GM19395 (cell line): ENCODE measurements at regions not wholly inside any gene's neighbourhood (a gene's known extent, or its start where the extent isn't known, plus 50 kb on each side); places are given as distances from the start of the nearest gene placed in this dataset.
A peak's percentile ranks its signal among the peaks of the same experiment; 100 is the strongest.

Experiments
- ATAC-seq: cut with Tn5 transposase; IDR thresholded peaks from one replicate; pipeline ENCODE4 v1.9.1; 2021; ENCODE audit warnings: mild to moderate bottlenecking, moderate library complexity; ENCODE audit not compliant: unreplicated experiment

DNA sequence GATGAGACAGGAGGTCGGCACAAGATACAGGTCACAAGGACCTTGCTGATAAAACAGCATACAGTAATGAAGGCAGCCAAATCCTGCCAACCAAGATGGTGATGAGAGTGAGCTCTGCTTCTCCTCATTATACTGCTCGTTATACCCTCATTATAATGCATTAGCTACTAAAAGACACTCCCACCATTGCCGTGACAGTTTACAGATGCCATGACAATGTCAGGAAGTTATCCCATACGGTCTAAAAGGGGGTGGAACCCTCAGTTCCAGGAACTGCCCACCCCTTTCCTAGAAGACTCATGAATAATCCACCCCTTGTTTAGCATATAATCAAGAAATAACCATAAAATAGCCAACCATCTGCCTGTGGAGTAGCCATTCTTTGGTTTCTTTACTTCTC, 224.2 kb downstream of the RBM43 start:
- ATAC-seq, result no peak

DNA sequence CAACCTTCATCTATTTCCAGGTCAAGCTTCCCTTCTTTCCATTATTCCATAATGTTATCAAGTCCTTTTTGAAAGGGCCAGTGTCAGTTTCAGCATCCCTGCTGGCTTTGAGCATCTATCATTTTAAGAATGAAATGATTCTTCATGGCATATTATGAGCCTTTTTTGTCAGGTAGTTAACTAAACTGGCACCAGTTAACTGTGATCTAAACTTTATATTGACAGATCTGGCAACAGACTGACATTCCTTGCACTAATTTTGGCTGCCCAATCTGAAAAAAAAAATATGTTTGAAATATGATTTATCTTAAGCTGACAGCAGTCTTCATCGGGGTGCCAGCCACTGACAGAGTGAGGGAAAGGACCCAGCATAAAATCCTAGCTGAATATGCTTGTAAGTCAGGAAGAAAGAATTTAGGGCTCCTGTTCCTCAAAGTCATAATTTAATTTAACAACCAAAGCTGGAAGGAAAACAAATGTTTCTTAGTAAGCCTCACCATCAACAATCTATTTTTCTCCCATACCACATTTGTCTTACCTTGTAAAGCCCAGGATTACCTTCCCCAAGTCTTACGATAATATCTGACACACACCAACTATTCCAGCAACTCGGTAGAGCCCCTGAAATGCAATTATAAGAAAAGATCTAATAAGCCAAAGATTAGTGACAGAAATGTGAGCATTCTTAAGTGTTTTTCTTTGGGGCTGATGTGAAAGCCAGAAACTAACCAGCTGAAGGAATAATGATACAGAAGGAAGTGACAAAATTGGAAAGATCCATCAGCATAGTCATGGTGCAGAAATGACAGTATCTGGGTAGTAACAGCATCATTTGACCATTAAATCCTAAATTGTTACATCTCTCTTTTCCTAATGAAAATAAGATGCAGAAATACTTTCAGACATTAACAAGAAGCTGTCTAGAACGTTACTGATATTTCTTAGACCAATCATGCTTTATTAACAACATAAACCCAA, 228.1 kb downstream of the RBM43 start:
- ATAC-seq, result no peak

DNA sequence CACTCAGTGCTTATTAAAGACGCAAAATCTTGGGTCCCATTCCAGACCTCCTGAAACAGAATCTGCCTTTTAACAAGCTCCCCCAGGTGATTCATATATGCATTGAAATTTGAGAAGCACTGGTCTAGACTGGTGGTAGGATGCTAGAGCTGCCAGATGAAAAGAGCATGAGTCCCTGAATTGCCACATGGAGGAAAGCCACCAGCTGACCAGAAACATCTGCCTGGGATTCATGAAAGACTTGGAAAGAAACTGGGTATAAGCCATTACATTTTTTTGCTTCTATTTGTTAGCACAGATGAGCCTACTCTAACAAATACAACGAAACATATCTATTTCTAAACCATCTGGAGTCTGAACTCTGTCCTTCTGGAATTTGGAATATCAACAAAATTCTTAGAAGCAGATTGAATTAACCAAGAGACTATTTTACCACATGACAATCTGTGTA, 228.9 kb downstream of the RBM43 start:
- ATAC-seq, result no peak

DNA sequence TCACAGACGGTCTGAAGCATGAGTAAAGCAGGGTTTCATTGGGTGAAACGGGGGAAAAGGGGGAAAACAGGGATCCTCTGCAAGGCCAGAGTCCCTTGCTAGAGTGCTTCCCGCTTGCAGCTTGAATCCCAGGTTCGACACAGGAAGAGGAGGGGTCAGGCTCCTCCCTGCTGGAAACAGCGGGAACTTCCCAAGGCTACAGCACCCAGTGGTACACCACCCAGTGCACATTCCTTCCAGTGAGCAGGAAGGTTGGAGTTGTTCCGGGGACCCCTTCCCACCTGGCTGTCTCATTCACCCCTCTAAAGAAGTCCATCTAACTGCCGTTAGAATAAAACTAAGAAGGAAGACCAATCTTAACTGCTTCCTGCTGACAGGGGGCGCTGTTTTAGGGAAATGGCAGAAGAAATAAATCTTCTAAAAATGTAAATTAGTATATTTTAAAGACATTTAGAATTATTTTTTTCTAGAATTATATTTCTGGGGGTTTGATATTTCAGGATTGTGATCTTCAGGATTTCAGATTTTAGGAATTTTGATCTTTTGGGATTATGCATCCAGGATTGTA, 230.9 kb downstream of the RBM43 start:
- ATAC-seq, result no peak

DNA sequence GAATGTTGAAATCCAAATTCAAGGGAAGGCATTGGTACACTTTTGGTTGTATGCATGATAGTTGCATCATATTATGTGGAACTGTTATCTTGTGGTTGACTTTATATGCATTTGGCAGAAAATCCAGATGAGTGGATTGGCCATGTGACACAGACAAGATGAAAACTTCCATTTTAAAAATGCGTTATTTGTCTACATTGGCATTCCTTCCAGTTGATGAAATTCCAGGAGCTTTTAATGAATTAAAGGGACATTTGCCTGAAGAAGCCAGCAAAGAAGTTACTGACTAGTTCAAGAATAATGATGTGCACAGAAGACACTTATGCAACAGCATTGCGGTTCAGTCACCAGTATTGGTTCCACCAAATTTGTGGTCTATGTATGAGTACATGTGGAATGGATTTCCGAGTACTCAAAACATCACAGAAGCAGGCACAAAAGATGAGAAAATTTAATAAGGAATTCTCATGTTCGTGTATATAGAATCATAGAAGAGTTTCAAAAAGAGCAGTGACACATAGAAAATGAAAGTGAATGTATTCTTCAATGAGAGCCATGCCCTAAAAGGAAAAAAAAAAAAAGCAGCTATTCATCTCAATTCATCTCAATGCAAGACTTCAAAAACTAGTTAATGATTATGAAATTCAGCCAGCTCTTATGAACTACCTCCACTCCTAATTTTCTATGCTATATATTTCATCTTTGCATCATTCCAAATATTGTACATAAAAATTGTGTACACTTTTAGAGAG, 232.1 kb downstream of the RBM43 start:
- no peak for ATAC-seq

DNA sequence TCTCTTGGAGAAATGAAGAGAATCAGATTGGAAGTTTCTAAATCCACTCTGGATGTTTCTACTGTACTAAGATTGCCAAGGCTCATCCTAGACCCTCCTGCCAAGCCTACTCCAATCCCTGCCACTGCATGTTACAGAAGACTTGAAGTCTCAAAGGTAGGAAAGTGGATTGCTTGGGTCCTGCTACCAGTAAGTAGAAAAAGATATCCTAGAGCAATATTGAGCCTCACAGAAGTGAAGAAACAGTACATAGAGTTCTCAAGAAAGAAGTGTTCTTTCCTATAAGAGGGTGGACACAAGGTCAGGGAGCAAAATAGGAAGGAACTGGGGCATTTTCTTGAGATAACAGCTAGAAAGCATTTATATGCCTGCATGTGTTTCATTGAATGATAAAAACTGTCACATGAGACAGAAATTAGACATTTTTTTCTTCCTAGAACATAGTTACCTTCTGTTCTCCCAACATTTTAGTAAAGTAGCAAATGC, 232.9 kb downstream of the RBM43 start:
- no peak for ATAC-seq

DNA sequence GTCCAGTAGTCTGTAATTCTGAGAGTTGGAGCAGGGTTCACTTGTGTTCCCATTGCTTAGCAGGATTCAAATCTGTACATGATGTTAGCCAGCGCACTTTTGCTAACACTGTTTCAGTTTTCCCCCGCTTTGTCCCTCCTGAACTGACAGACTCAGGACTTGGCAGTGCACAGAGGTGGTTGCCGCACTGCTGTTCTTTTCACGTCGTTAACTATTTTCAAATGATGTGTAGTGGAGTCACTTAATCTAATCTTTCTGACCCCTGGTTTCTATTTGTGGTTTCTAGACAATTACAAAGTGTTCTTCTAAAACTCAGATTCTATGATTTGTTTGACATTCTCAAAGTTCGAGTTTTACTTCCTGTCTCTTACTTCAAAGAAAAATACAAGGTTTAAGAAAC, 234.5 kb downstream of the RBM43 start:
- no peak for ATAC-seq

DNA sequence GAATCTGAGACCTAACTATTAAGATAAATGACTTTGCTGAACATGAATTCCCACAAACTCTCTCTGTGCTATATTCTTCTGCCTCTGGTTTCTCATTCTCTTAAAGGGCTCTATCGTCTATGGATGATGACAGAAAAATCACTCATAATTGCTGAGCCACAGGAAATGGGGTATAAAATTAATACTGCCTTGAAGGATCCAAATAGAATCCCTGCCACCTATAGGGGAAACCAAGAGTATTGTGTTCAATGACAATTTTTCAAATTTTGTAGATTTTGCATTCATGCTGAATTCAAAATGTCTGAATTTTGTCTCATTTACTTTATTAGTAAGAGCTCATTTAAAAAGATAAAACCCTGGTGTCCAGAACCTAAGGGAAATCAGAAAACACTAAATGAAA, 235.8 kb downstream of the RBM43 start:
- no peak for ATAC-seq

DNA sequence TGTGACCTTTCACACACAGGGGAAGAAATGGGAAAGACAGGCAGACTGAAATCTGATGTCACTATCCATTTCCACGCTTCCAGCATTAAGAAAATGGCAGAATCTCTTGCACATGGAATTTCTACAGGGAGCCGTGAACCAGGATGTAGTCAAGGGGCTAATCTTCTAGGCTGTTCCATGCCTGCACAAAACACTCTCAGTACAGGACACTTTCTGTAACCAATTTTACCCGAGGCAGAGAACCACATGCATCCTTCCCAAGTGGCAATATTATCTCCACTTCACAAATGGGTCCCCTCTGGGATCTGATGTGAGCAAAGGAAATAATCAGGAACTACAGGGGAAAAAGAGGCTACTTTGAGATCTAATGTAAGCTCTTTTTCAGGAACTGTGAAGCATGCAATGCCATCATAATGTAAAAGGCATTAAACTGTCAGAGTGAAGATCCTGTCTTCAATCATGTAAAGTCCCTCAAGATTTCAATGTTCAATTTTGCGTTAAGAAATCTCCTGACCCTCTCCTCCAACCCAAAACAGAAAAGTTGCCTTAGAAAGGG, 236.9 kb downstream of the RBM43 start:
- ATAC-seq, result no peak

DNA sequence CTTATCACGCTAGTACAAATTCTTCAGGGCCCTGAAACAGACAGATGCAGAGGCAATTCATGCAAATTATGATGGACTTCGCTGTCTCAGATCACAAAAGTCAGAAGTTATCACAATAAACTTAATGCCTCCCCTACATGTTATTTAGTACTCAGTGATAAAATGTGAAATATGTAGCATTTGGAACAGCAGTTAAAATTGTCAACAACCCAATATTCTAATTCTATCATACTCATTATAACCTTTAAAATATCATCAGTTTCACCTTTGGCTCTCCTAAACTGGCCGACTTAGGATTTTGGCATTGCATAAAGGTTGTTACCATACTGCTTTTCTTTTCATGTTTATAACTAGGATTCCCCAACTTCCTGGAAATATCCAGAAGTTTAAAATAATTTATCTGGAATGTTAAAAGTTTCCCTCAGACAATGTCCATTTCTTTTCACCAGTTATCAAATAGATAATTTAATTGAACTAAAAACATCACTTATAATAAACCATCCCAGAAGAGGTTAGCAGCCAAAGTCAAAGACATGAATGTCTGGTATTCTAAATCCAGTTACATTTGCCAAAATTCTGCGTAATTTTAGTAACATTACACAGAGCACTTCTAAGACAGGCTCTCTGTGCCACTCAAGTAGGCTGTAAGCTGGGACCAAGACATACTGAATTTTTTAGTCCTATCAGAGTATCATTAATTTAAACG, 239.8 kb downstream of the RBM43 start:
- no peak for ATAC-seq

DNA sequence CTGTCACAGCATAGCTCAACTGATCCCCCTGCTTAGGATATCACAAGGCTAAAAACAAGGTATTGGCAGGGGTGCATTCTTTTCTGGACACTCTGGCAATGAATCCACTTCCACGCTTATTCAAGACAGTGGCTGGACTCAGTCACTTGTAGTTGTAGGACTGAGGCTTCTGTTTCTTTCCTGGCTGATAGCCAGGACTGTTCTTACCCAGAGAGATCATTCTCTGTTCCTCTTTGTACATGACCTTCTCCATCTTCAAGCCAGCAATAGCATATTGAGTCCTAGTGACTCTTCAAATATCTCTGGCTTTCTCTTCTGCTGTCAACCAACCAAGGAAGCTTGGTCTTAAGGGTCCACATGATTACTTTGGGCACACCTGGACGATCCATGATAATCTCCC, 241.3 kb downstream of the RBM43 start:
- peak; percentile 93 for ATAC-seq

DNA sequence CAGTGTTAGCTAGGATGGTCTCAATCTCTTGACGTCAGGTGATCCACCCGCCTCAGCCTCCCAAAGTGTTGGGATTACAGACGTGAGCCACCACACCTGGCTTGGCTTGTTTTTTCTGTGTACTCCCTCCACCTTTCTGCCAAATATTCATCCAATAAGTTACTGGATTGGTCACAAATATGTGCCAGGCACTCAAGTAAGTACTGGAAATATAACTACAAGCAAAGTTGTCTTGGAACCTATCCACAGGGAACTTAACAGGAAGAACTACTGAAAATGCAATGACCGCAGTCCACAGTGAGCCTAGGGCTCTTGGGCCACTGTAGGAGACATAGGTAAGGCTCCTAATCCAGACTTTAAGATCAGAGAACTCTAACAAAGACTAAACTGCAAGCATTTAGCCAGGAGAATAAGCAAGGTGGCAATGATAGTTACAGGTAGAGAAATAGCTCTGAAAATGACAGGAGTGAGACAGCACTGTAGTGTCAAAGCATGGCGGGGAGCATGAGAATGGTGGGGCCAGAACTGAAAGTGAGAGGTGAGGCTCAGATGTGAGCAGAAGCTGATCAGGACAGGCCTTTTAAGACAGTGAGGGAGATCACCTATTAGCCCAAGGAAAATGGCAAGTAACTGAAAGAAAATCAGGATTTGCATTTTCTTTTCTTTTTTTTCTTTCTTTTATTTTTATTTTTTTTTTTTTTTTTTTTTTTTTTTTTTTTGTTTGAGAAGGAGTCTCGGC, 252.1 kb downstream of the RBM43 start:
- ATAC-seq, result no peak

DNA sequence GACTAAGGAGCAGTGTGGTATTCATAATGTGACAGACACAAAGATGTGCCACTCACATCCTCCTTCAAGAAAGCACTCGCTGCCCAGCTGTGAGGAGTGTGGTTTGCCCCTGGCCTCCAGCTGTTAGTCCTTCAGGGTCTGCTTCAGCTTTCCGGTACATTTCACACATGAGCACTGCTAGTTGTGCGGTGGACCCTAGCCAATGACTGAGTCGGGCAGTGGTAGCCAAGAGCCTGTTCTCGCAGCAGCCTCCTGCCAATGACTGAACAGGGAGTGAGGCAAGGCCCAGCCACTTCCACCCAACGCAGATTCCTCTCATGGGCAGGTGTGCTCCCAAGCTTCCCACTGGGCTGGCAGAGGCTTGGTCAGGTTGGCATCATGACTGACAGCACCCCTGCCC, 254.3 kb downstream of the RBM43 start:
- no peak for ATAC-seq

DNA sequence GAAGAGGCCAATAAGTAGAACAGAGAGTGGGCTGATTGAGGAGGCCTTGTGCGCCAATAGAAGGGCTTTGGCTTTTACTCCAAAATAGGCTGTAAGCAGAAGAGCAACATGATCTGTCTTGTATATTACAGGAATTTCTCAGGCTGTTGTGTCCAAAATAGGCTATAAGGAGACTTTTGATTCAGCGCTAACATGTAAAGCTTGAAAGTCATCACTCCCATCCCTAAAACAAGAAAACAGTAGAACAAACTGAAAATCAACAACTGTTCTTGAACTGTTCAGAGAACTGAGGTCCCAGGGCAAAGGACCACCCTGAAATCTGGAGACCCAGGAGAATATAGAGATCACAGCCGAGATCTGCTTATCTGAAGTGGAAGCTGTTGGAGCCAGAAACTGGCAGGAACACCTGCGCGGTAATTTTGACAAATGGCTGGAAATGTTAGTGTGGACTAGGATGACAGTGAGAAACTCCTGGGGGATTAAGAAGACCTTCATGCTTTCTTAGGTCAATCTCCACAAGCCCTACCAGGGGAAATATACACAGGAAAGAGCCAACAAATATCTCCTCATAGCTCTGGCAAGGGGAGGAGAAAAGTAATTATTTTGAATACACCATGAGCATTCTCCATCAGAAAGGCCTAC, 258.6 kb downstream of the RBM43 start:
- ATAC-seq, result no peak

DNA sequence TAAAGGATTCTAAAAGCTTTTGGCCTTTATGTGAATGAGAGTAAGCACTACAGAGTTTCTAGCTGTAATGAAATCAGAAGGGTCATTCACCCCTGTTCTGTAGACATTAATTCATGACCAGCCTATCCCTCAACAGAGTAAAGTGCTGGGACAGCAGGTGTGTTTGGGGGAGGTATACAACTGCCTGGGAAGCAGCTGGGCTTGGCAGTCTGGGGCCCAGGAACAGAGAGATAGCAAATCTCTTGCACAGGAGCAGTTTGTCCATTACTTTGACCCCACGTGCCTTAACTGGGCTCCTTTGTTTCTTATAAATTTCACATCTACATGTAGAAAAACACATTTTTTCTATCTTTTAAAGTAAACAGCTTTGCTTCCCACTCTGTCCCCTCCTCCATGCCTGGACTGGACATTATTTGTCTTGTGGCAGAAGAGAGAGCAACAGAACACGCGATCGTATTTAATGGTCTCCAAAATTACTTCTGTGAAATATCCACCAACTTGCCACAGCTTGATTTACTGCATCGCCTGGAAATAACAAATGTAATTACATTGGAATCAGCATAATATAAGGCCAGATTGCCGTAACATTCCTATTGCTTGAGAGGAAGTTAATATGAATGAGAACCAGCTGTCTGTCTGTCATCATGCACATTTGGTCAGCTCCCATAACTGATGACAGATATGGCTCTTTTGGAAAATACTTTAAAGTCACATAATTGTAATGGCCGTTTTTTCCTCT, 263.8 kb downstream of the RBM43 start:
- ATAC-seq, result no peak

DNA sequence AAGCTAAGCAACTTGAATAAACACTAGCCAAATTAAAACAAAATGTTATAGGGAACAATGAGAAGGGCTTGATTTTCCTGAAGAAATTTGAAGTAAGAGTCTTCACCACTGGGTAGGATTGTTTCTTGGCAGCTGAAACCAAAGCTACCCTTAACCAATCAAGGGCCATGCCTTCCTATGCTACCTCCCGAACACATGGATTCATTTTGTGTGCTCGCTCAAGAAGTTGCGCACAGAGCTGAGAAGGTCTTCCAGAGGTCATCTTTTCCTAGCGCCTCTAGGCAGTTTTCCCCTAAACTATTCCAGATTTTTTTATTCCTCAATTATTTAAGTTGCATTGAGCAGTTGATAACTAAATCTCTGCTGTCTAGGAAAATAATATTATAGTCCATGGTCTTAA, 264.6 kb downstream of the RBM43 start:
- no peak for ATAC-seq

DNA sequence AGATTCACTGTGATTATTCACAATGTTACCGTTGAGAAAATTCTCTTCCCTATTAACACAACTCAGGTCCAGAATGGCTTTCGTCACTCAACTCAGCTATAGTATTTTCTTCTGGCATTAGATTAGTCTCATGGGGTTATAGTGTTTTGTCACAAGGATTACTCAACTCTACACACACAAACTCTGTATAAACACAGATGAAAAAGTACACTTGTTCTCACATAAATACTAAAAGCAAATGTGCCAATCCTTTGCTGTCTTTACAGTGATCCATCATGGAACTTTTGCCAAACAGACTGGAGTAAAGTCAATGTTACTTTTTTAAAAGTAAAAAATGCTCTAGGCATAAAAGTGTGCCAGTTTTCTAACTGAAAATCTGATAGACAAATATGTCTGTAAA, 267.6 kb downstream of the RBM43 start:
- no peak for ATAC-seq

DNA sequence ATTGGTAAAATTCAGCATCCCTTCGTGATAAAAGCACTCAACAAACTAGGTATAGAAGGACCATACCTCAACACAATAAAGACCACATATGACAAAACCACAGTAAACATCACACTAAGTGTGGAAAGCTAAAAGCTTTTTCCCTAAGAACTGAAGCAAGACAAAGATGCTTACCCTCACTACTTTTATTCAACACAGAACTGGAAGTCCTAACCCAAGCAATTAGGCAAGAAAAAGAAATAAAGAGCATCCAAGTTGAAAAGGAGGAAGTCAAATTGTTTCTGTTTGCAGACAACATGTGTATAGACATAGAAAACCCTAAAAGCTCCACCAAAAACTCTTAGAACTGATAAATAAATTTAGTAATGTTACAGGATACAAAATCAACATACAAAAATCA, 271.7 kb downstream of the RBM43 start:
- no peak for ATAC-seq

DNA sequence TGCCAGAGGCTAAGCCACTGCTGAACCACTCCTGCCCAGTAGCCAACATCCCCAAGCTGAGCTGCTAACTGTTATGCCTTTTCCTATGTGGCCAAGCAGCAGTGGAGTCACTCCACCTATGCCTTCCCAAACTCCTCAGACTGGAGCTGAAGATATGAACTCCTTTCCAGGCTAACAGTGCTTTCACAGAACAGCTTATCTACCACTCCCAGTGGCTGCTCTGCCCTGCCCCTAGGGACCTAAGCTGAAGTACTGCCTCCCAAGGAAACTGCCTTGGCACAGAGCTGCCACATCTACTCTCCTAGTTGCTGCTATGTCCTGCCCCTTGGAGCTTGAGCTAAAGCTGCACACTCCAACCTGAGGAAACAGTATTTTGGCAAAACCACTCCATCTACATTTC, 275.9 kb downstream of the RBM43 start:
- ATAC-seq, result no peak
